ENCODE measurements at regions not wholly inside any gene's neighbourhood (a gene's known extent, or its start where the extent isn't known, plus 50 kb on each side); places are given as distances from the start of the nearest gene placed in this dataset.

- no peaks in the 10 kb centered on the region for H3K36me3 ChIP-seq (ENCODE audit: insufficient read depth)
- no peak for TF ChIP-seq CTCF (conservative IDR thresholded peaks at IDR 0.05; ENCODE audit: low read depth, low read length)
- no peaks in the 10 kb centered on the region for H4K20me1 ChIP-seq (ENCODE audit: insufficient read depth)
- no peak overlapping the region for H3K9ac ChIP-seq
- peak overlapping the region; percentile 32; the same call in 1 of the 2 replicates for H2AFZ ChIP-seq (ENCODE audit: low read depth)
- peaks cover 38% of the 10 kb centered on the region for H3K4me1 ChIP-seq (ENCODE audit: low read depth, poor library complexity, severe bottlenecking)
- H3K79me2 ChIP-seq (ENCODE audit: insufficient read depth, low read depth), result no peaks in the 10 kb centered on the region
- H3K27me3 ChIP-seq (ENCODE audit: insufficient read depth, low read depth), result no peaks in the 10 kb centered on the region
- H3K4me2 ChIP-seq, result peak overlapping the region; percentile 10; the same call in 1 of the 2 replicates
- peak overlapping the region; percentile 43; the same call in 1 of the 2 replicates for H3K27ac ChIP-seq
- no peak overlapping the region for H3K4me3 ChIP-seq (IDR thresholded peaks at IDR 0.05; ENCODE audit: insufficient read depth, low read depth, low read length)
Observed at GRCh38 chr4:189313861-189314513, 626.7 kb upstream of the FRG1 start.

- H3K27ac ChIP-seq, result no peak overlapping the region
- TF ChIP-seq CTCF (conservative IDR thresholded peaks at IDR 0.05; ENCODE audit: low read depth, low read length), result no peak
- no peak overlapping the region for H2AFZ ChIP-seq (ENCODE audit: low read depth)
- H4K20me1 ChIP-seq (ENCODE audit: insufficient read depth), result no peaks in the 10 kb centered on the region
- H3K27me3 ChIP-seq (ENCODE audit: insufficient read depth, low read depth), result no peaks in the 10 kb centered on the region
- no peaks in the 10 kb centered on the region for H3K36me3 ChIP-seq (ENCODE audit: insufficient read depth)
- H3K4me1 ChIP-seq (ENCODE audit: low read depth, poor library complexity, severe bottlenecking), result no peaks in the 10 kb centered on the region
- no peak overlapping the region for H3K9ac ChIP-seq
- no peak overlapping the region for H3K4me2 ChIP-seq
- H3K79me2 ChIP-seq (ENCODE audit: insufficient read depth, low read depth), result no peaks in the 10 kb centered on the region
- H3K4me3 ChIP-seq (IDR thresholded peaks at IDR 0.05; ENCODE audit: insufficient read depth, low read depth, low read length), result no peak overlapping the region
Observed at GRCh38 chr4:189322426-189322825, 618.2 kb upstream of the FRG1 start.

- H2AFZ ChIP-seq (ENCODE audit: low read depth), result no peak overlapping the region
- no peak for TF ChIP-seq CTCF (conservative IDR thresholded peaks at IDR 0.05; ENCODE audit: low read depth, low read length)
- H3K4me1 ChIP-seq (ENCODE audit: low read depth, poor library complexity, severe bottlenecking), result no peaks in the 10 kb centered on the region
- H3K36me3 ChIP-seq (ENCODE audit: insufficient read depth), result no peaks in the 10 kb centered on the region
- H4K20me1 ChIP-seq (ENCODE audit: insufficient read depth), result no peaks in the 10 kb centered on the region
- no peak overlapping the region for H3K27ac ChIP-seq
- no peaks in the 10 kb centered on the region for H3K27me3 ChIP-seq (ENCODE audit: insufficient read depth, low read depth)
- no peak overlapping the region for H3K4me3 ChIP-seq (IDR thresholded peaks at IDR 0.05; ENCODE audit: insufficient read depth, low read depth, low read length)
- no peak overlapping the region for H3K4me2 ChIP-seq
- H3K9ac ChIP-seq, result no peak overlapping the region
- no peaks in the 10 kb centered on the region for H3K79me2 ChIP-seq (ENCODE audit: insufficient read depth, low read depth)
Observed at GRCh38 chr4:189341881-189342280, 598.8 kb upstream of the FRG1 start.

- Histone ChIP-seq H3K4me1 (ENCODE audit: low read depth, poor library complexity, severe bottlenecking) (no peaks in the 10 kb centered on the region), H3K79me2 (ENCODE audit: insufficient read depth, low read depth) (no peaks in the 10 kb centered on the region), H3K4me2 (no peak overlapping the region), H3K27ac (no peak overlapping the region), H2AFZ (ENCODE audit: low read depth) (no peak overlapping the region), H3K27me3 (ENCODE audit: insufficient read depth, low read depth) (no peaks in the 10 kb centered on the region), H3K36me3 (ENCODE audit: insufficient read depth) (no peaks in the 10 kb centered on the region), H4K20me1 (ENCODE audit: insufficient read depth) (no peaks in the 10 kb centered on the region), H3K4me3 (IDR thresholded peaks at IDR 0.05; ENCODE audit: insufficient read depth, low read depth, low read length) (no peak overlapping the region), H3K9ac (no peak overlapping the region)
- TF ChIP-seq CTCF (conservative IDR thresholded peaks at IDR 0.05; ENCODE audit: low read depth, low read length), result no peak
Observed at GRCh38 chr4:189355590-189355989, 585.1 kb upstream of the FRG1 start.
